OCI-LY1 (cell line): ENCODE measurements at regions not wholly inside any gene's neighbourhood (a gene's known extent, or its start where the extent isn't known, plus 50 kb on each side); places are given as distances from the start of the nearest gene placed in this dataset.

Experiments used
- EZH2 ChIP-seq: fragments of 200-600 bp; sonication (generic), shearing (Covaris generic); IDR thresholded peaks from 2 replicates; pipeline ENCODE4 v1.8.0; 2017; ENCODE audit warnings: borderline replicate concordance, mixed run types, mild to moderate bottlenecking, antibody characterized with exemption, low read length, moderate library complexity, mixed read lengths
- TF ChIP-seq, protein P1 (sequence below): fragments of 200-600 bp; sonication (generic), shearing (Covaris generic); IDR thresholded peaks from 2 replicates; pipeline ENCODE4 v1.5.1; 2017; ENCODE audit warnings: mild to moderate bottlenecking, antibody characterized with exemption, low read length, moderate library complexity, mixed read lengths

DNA sequence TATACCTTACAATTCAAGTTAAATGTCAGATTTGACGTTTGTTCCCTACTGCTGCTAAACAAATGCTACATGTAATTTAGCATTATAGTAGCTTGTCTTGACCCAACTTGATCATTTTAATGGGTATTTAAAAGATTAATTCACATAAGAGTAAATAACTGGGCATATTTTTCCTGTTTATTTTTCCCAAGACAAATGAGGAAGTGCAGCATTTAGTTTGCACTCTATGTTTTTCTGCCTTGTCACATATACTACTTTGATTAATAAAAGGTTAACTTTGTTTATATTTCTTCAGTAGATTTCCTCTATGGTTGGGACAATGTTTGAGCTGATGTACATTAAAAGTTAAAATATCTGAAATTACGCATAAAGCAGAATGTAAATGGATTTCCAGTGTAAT lies 641.8 kb downstream of the PRR16 start:
- TF ChIP-seq, protein P1, sequence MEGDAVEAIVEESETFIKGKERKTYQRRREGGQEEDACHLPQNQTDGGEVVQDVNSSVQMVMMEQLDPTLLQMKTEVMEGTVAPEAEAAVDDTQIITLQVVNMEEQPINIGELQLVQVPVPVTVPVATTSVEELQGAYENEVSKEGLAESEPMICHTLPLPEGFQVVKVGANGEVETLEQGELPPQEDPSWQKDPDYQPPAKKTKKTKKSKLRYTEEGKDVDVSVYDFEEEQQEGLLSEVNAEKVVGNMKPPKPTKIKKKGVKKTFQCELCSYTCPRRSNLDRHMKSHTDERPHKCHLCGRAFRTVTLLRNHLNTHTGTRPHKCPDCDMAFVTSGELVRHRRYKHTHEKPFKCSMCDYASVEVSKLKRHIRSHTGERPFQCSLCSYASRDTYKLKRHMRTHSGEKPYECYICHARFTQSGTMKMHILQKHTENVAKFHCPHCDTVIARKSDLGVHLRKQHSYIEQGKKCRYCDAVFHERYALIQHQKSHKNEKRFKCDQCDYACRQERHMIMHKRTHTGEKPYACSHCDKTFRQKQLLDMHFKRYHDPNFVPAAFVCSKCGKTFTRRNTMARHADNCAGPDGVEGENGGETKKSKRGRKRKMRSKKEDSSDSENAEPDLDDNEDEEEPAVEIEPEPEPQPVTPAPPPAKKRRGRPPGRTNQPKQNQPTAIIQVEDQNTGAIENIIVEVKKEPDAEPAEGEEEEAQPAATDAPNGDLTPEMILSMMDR = no peak
- TF ChIP-seq EZH2 = no peak
